ENCODE measurements at regions not wholly inside any gene's neighbourhood (a gene's known extent, or its start where the extent isn't known, plus 50 kb on each side); places are given as distances from the start of the nearest gene placed in this dataset.

DNA sequence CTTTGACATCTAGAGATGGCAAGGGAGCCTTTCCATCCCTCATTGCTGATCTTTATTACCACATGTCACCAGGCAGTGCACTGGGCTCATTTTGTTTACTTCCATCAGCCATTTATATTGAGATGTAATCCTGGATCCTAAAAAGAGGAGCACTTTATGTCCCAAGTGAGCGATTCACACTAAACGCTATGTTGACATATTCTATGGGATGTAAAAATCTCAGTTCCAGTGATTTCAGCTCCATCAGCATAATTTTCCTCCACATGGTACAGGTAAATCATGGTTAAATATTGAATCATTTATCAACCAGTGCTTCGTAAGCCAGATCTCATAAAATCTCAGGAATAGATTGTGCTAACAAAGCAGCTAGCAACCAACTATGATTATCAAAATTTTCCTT, 634.8 kb upstream of the PLXNA2 start:
- H4K91ac ChIP-seq (ENCODE audit: low read length) = no peak overlapping the region
- H3K9ac ChIP-seq (ENCODE audit: low read length) = no peak overlapping the region
- H3K79me1 ChIP-seq (replicated peaks; ENCODE audit: low read length, poor library complexity, severe bottlenecking) = no peaks in the 10 kb centered on the region
- H2BK5ac ChIP-seq (ENCODE audit: low read depth, low read length, poor library complexity, severe bottlenecking) = no peak overlapping the region
- no peaks in the 10 kb centered on the region for H3K4me1 ChIP-seq (ENCODE audit: control insufficient read depth, insufficient read depth, low read depth, low read length)
- H3K18ac ChIP-seq (ENCODE audit: low read depth in 1 of 2, low read length in 2 of 2) = no peak overlapping the region
- H3K36me3 ChIP-seq (ENCODE audit: control insufficient read depth in 1 of 2, insufficient read depth in 2 of 2, low read depth in 1 of 2, low read length in 2 of 2) = no peaks in the 10 kb centered on the region
- no peak overlapping the region for H2AK5ac ChIP-seq (ENCODE audit: low read length, severe bottlenecking)
- H2BK12ac ChIP-seq (ENCODE audit: low read length in 2 of 2) = no peak overlapping the region
- H3K9me3 ChIP-seq (ENCODE audit: control insufficient read depth, low read length) = peaks cover 3% of the 10 kb centered on the region
- H2BK120ac ChIP-seq (ENCODE audit: low read depth, low read length) = no peak overlapping the region
- WGBS = 100% methylated on average over 1 of the region's 3 CpGs
- no peak overlapping the region for H3K4me2 ChIP-seq (ENCODE audit: low read length, poor library complexity, severe bottlenecking)
- H3K14ac ChIP-seq (ENCODE audit: low read length in 2 of 2) = no peak overlapping the region
- H2AFZ ChIP-seq (ENCODE audit: low read depth, low read length) = no peak overlapping the region
- H3K27ac ChIP-seq (ENCODE audit: low read length, poor library complexity, severe bottlenecking) = no peak overlapping the region
- H3K27me3 ChIP-seq (ENCODE audit: control insufficient read depth in 1 of 2, insufficient read depth in 1 of 2, low read length in 2 of 2) = no peaks in the 10 kb centered on the region
- H3K4me3 ChIP-seq (ENCODE audit: insufficient read depth in 1 of 2, low read depth in 1 of 2, low read length in 2 of 2) = no peak overlapping the region
- DNase-seq = no peak
- no peak overlapping the region for H3K23ac ChIP-seq (ENCODE audit: low read length in 2 of 2)
- no peak overlapping the region for H3K4ac ChIP-seq (ENCODE audit: low read depth in 1 of 2, low read length in 2 of 2)
- H2BK15ac ChIP-seq (ENCODE audit: low read depth, poor library complexity, severe bottlenecking) = no peak overlapping the region
- no peak overlapping the region for H4K8ac ChIP-seq (ENCODE audit: low read length)

DNA sequence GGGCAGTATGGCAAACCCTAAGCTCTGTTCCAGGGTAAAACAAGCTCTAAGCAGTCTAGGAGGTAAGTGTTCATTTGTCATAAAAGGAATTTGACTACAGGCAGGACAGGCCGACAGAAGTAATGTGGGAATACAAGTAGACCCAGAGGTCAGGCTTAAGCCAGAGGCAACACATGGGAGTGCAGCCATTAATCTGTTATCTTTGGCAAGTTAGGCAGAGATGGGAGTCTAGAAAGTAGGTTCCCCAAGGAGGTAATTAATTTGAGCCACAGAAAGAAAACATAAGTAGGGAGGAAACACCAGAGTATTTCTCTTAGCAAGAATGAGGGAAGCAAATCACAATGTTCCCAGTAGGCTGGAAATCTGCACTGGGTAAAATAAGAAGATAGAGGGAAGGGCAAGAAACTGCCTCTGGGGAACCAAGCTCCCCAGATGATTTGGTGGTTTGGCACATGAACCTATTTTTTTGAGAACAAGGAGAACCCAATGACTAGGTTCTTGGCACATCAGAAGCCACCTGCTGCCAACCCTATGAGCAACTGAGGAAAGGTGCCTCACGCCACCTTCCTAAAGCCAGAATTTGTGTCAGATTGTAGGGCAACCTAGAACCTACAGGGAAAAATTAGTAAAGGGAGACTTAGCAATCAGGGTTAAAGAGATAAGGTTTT, 636.4 kb upstream of the PLXNA2 start:
- Histone ChIP-seq H3K4me1 (ENCODE audit: control insufficient read depth, insufficient read depth, low read depth, low read length) (no peaks in the 10 kb centered on the region), H2BK12ac (ENCODE audit: low read length in 2 of 2) (no peak overlapping the region), H2BK5ac (ENCODE audit: low read depth, low read length, poor library complexity, severe bottlenecking) (no peak overlapping the region), H3K79me1 (replicated peaks; ENCODE audit: low read length, poor library complexity, severe bottlenecking) (no peaks in the 10 kb centered on the region), H4K8ac (ENCODE audit: low read length) (no peak overlapping the region), H3K9me3 (ENCODE audit: control insufficient read depth, low read length) (peaks cover 3% of the 10 kb centered on the region), H2BK15ac (ENCODE audit: low read depth, poor library complexity, severe bottlenecking) (no peak overlapping the region), H3K23ac (ENCODE audit: low read length in 2 of 2) (no peak overlapping the region), H2AK5ac (ENCODE audit: low read length, severe bottlenecking) (no peak overlapping the region), H4K91ac (ENCODE audit: low read length) (no peak overlapping the region), H3K27me3 (ENCODE audit: control insufficient read depth in 1 of 2, insufficient read depth in 1 of 2, low read length in 2 of 2) (no peaks in the 10 kb centered on the region), H3K4me3 (ENCODE audit: insufficient read depth in 1 of 2, low read depth in 1 of 2, low read length in 2 of 2) (no peak overlapping the region), H2BK120ac (ENCODE audit: low read depth, low read length) (no peak overlapping the region), H3K9ac (ENCODE audit: low read length) (no peak overlapping the region), H2AFZ (ENCODE audit: low read depth, low read length) (no peak overlapping the region), H3K18ac (ENCODE audit: low read depth in 1 of 2, low read length in 2 of 2) (no peak overlapping the region), H3K4ac (ENCODE audit: low read depth in 1 of 2, low read length in 2 of 2) (no peak overlapping the region), H3K4me2 (ENCODE audit: low read length, poor library complexity, severe bottlenecking) (no peak overlapping the region), H3K27ac (ENCODE audit: low read length, poor library complexity, severe bottlenecking) (no peak overlapping the region), H3K36me3 (ENCODE audit: control insufficient read depth in 1 of 2, insufficient read depth in 2 of 2, low read depth in 1 of 2, low read length in 2 of 2) (no peaks in the 10 kb centered on the region), H3K14ac (ENCODE audit: low read length in 2 of 2) (no peak overlapping the region)
- 62% methylated on average over 2 of the region's 2 CpGs for WGBS
- no peak for DNase-seq

DNA sequence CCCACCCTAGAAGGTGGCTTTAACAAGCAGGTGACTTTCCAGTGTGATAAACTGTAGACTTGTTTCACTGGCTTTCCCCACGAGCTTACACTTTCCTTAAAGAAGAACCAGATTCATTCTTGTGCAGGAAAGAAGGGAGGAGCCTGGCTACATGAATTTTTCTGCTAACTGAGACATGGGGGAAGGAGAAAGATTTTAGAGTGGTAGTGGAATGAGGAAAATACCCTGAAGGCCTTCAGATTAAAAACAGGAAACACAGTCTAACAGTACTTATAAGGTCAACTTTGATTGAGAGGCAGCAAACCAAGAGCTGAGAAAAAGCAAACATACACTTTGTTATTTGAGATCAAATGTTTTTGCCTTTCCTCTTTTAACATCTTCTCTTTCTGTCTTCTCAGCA, 640.9 kb upstream of the PLXNA2 start:
- no peak overlapping the region for H2AFZ ChIP-seq (ENCODE audit: low read depth, low read length)
- no peak overlapping the region for H3K14ac ChIP-seq (ENCODE audit: low read length in 2 of 2)
- no peak overlapping the region for H4K91ac ChIP-seq (ENCODE audit: low read length)
- no peak overlapping the region for H2BK5ac ChIP-seq (ENCODE audit: low read depth, low read length, poor library complexity, severe bottlenecking)
- H4K8ac ChIP-seq (ENCODE audit: low read length) = no peak overlapping the region
- no peaks in the 10 kb centered on the region for H3K27me3 ChIP-seq (ENCODE audit: control insufficient read depth in 1 of 2, insufficient read depth in 1 of 2, low read length in 2 of 2)
- no peak overlapping the region for H3K18ac ChIP-seq (ENCODE audit: low read depth in 1 of 2, low read length in 2 of 2)
- no peak overlapping the region for H3K4ac ChIP-seq (ENCODE audit: low read depth in 1 of 2, low read length in 2 of 2)
- H3K4me1 ChIP-seq (ENCODE audit: control insufficient read depth, insufficient read depth, low read depth, low read length) = no peaks in the 10 kb centered on the region
- H2AK5ac ChIP-seq (ENCODE audit: low read length, severe bottlenecking) = no peak overlapping the region
- no peak overlapping the region for H2BK15ac ChIP-seq (ENCODE audit: low read depth, poor library complexity, severe bottlenecking)
- no peak overlapping the region for H3K4me2 ChIP-seq (ENCODE audit: low read length, poor library complexity, severe bottlenecking)
- no peak overlapping the region for H3K27ac ChIP-seq (ENCODE audit: low read length, poor library complexity, severe bottlenecking)
- no peak overlapping the region for H2BK120ac ChIP-seq (ENCODE audit: low read depth, low read length)
- DNase-seq = no peak
- no peak overlapping the region for H2BK12ac ChIP-seq (ENCODE audit: low read length in 2 of 2)
- no peaks in the 10 kb centered on the region for H3K36me3 ChIP-seq (ENCODE audit: control insufficient read depth in 1 of 2, insufficient read depth in 2 of 2, low read depth in 1 of 2, low read length in 2 of 2)
- no peaks in the 10 kb centered on the region for H3K9me3 ChIP-seq (ENCODE audit: control insufficient read depth, low read length)
- H3K79me1 ChIP-seq (replicated peaks; ENCODE audit: low read length, poor library complexity, severe bottlenecking) = no peaks in the 10 kb centered on the region
- no peak overlapping the region for H3K23ac ChIP-seq (ENCODE audit: low read length in 2 of 2)
- H3K4me3 ChIP-seq (ENCODE audit: insufficient read depth in 1 of 2, low read depth in 1 of 2, low read length in 2 of 2) = no peak overlapping the region
- no CpG with 5 or more reads among the region's 1 CpG for WGBS
- H3K9ac ChIP-seq (ENCODE audit: low read length) = no peak overlapping the region

DNA sequence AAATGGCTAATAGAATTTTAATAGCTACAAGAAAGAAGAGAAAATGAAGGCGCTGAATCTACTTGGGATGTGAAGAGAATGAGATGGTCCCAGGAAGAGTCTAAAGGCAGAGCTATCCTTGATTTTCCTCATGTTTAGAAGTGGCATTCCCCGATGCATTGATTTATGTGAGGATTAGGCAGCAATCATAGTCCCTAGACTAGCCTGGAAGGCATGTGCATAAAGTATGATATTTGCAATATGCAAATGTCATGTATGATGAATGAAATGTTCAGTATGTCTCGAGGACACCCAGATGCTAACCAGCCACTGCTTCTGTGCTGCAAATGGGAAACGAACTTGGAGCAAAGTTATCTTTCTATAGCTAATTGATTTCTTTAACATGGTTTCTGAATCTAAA, 641.5 kb upstream of the PLXNA2 start:
- Histone ChIP-seq H2BK15ac (ENCODE audit: low read depth, poor library complexity, severe bottlenecking) (no peak overlapping the region), H4K8ac (ENCODE audit: low read length) (no peak overlapping the region), H2AFZ (ENCODE audit: low read depth, low read length) (no peak overlapping the region), H2AK5ac (ENCODE audit: low read length, severe bottlenecking) (no peak overlapping the region), H3K27me3 (ENCODE audit: control insufficient read depth in 1 of 2, insufficient read depth in 1 of 2, low read length in 2 of 2) (no peaks in the 10 kb centered on the region), H3K14ac (ENCODE audit: low read length in 2 of 2) (no peak overlapping the region), H3K4me2 (ENCODE audit: low read length, poor library complexity, severe bottlenecking) (no peak overlapping the region), H3K4me3 (ENCODE audit: insufficient read depth in 1 of 2, low read depth in 1 of 2, low read length in 2 of 2) (no peak overlapping the region), H4K91ac (ENCODE audit: low read length) (no peak overlapping the region), H2BK5ac (ENCODE audit: low read depth, low read length, poor library complexity, severe bottlenecking) (no peak overlapping the region), H3K27ac (ENCODE audit: low read length, poor library complexity, severe bottlenecking) (no peak overlapping the region), H3K36me3 (ENCODE audit: control insufficient read depth in 1 of 2, insufficient read depth in 2 of 2, low read depth in 1 of 2, low read length in 2 of 2) (no peaks in the 10 kb centered on the region), H2BK12ac (ENCODE audit: low read length in 2 of 2) (no peak overlapping the region), H3K79me1 (replicated peaks; ENCODE audit: low read length, poor library complexity, severe bottlenecking) (no peaks in the 10 kb centered on the region), H3K4me1 (ENCODE audit: control insufficient read depth, insufficient read depth, low read depth, low read length) (no peaks in the 10 kb centered on the region), H3K9ac (ENCODE audit: low read length) (no peak overlapping the region), H3K4ac (ENCODE audit: low read depth in 1 of 2, low read length in 2 of 2) (no peak overlapping the region), H3K23ac (ENCODE audit: low read length in 2 of 2) (no peak overlapping the region), H3K9me3 (ENCODE audit: control insufficient read depth, low read length) (no peaks in the 10 kb centered on the region), H3K18ac (ENCODE audit: low read depth in 1 of 2, low read length in 2 of 2) (no peak overlapping the region), H2BK120ac (ENCODE audit: low read depth, low read length) (no peak overlapping the region)
- 84% methylated on average over 4 of the region's 4 CpGs for WGBS
- DNase-seq = no peak

Data from mesenchymal stem cell (in vitro differentiated cells and primary cell).